Smooth muscle cell (in vitro differentiated cells): ENCODE measurements at regions not wholly inside any gene's neighbourhood (a gene's known extent, or its start where the extent isn't known, plus 50 kb on each side); places are given as distances from the start of the nearest gene placed in this dataset.
"Not testable (repeated sequence)": the region's sequence is repeated elsewhere in the genome, so short reads cannot be mapped to it uniquely, and the experiment has no call there.

ENCODE experiments used
- DNase-seq: peaks from one replicate; lab custom pipeline; 2025; ENCODE audit not compliant: unreplicated experiment; lab: John Stamatoyannopoulos, UW
- H2AFZ ChIP-seq: fragments of 200-600 bp; sonication (generic); 2 replicates; pipeline ENCODE4 v1.6.0; 2016; ENCODE audit warnings: antibody characterized with exemption, low read depth, mild to moderate bottlenecking
- H3F3A ChIP-seq: fragments of 200-600 bp; sonication (generic); 2 replicates; pipeline ENCODE4 v1.6.0; 2017; ENCODE audit warnings: antibody characterized with exemption, low read depth
- H3K27ac ChIP-seq: fragments of 200-600 bp; sonication (generic); 2 replicates; pipeline ENCODE4 v1.5.1; 2016; ENCODE audit warnings: low read depth, mild to moderate bottlenecking
- H3K27me3 ChIP-seq: fragments of 200-600 bp; sonication (generic); 2 replicates; pipeline ENCODE4 v1.6.1; 2016; ENCODE audit warnings: low read depth, mild to moderate bottlenecking
- H3K36me3 ChIP-seq: fragments of 200-600 bp; sonication (generic); 2 replicates; pipeline ENCODE4 v1.5.1; 2016; ENCODE audit warnings: low read depth
- H3K4me1 ChIP-seq: fragments of 200-600 bp; sonication (generic); 2 replicates; pipeline ENCODE4 v1.5.1; 2016; ENCODE audit warnings: low read depth
- H3K4me2 ChIP-seq: fragments of 200-600 bp; sonication (generic); 2 replicates; pipeline ENCODE4 v1.6.0; 2016; ENCODE audit warnings: mild to moderate bottlenecking
- H3K4me3 ChIP-seq: fragments of 200-600 bp; sonication (generic); 2 replicates; pipeline ENCODE4 v1.5.1; 2016; ENCODE audit warnings: mild to moderate bottlenecking
- H3K79me2 ChIP-seq: fragments of 200-600 bp; sonication (generic); 2 replicates; pipeline ENCODE4 v1.6.0; 2016; ENCODE audit warnings: low read depth, mild to moderate bottlenecking
- H3K9ac ChIP-seq: fragments of 200-600 bp; sonication (generic); 2 replicates; pipeline ENCODE4 v1.6.0; 2016; ENCODE audit warnings: low read depth
- H3K9me3 ChIP-seq: fragments of 200-600 bp; sonication (generic); replicated peaks from 2 replicates; pipeline ENCODE4 v1.5.1; 2016; ENCODE audit warnings: low read depth
- H4K20me1 ChIP-seq: fragments of 200-600 bp; sonication (generic); 2 replicates; pipeline ENCODE4 v1.6.0; 2016; ENCODE audit warnings: low read depth
- CTCF ChIP-seq: fragments of 200-600 bp; sonication (generic); IDR thresholded peaks from 2 replicates; pipeline ENCODE4 v1.5.1; 2017; ENCODE audit warnings: borderline replicate concordance, mild to moderate bottlenecking, antibody characterized with exemption; ENCODE audit not compliant: insufficient read depth, poor library complexity, severe bottlenecking
- WGBS: methylation state at CpG from one replicate; pipeline ENCODE4 v1.1.7; 2016; ENCODE audit warnings: low lambda C conversion rate; 5-methylcytosine and 5-hydroxymethylcytosine counted together

GRCh38 chr4:164251257-164251656 lies 502.7 kb upstream of the SMIM31 start:
- 88% methylated on average over 7 of the region's 7 CpGs for WGBS
- H3K27me3 ChIP-seq, result no peaks in the 10 kb centered on the region
- H3K9ac ChIP-seq, result no peak overlapping the region
- H3K36me3 ChIP-seq, result no peaks in the 10 kb centered on the region
- H3K79me2 ChIP-seq, result no peaks in the 10 kb centered on the region
- no peaks in the 10 kb centered on the region for H3F3A ChIP-seq
- H3K9me3 ChIP-seq, result no peaks in the 10 kb centered on the region
- no peaks in the 10 kb centered on the region for H4K20me1 ChIP-seq
- no peak overlapping the region for H3K4me3 ChIP-seq
- TF ChIP-seq CTCF, result no peak
- peaks cover 19% of the 10 kb centered on the region for H3K4me1 ChIP-seq
- no peak overlapping the region for H3K4me2 ChIP-seq
- no peak overlapping the region for H3K27ac ChIP-seq
- no peak for DNase-seq
- H2AFZ ChIP-seq, result no peak overlapping the region

GRCh38 chr4:164252286-164252685 lies 501.6 kb upstream of the SMIM31 start:
- no peak overlapping the region for H3K27ac ChIP-seq
- no peak overlapping the region for H3K4me3 ChIP-seq
- H3K9ac ChIP-seq, result no peak overlapping the region
- H3K36me3 ChIP-seq, result no peaks in the 10 kb centered on the region
- TF ChIP-seq CTCF, result no peak
- H4K20me1 ChIP-seq, result no peaks in the 10 kb centered on the region
- peaks cover 19% of the 10 kb centered on the region for H3K4me1 ChIP-seq
- H3K79me2 ChIP-seq, result no peaks in the 10 kb centered on the region
- no peaks in the 10 kb centered on the region for H3K27me3 ChIP-seq
- no peaks in the 10 kb centered on the region for H3F3A ChIP-seq
- H2AFZ ChIP-seq, result peak overlapping the region; percentile 76
- H3K9me3 ChIP-seq, result no peaks in the 10 kb centered on the region
- 0% methylated on average over 1 of the region's 1 CpG for WGBS
- no peak overlapping the region for H3K4me2 ChIP-seq
- DNase-seq, result no peak

- Histone ChIP-seq H3K9me3 (no peaks in the 10 kb centered on the region), H3K27me3 (no peaks in the 10 kb centered on the region), H3K4me1 (no peaks in the 10 kb centered on the region), H3K4me3 (no peak overlapping the region), H4K20me1 (no peaks in the 10 kb centered on the region), H3F3A (no peaks in the 10 kb centered on the region), H3K27ac (no peak overlapping the region), H3K9ac (no peak overlapping the region), H2AFZ (no peak overlapping the region), H3K4me2 (no peak overlapping the region), H3K79me2 (no peaks in the 10 kb centered on the region), H3K36me3 (no peaks in the 10 kb centered on the region)
- 75% methylated on average over 2 of the region's 2 CpGs for WGBS
- no peak for DNase-seq
- no peak for TF ChIP-seq CTCF
These were observed 492.1 kb upstream of the SMIM31 start for GRCh38 chr4:164261831-164262230.

- H3K79me2 ChIP-seq, H2AFZ ChIP-seq, H3K4me1 ChIP-seq, H3K36me3 ChIP-seq, H3K9ac ChIP-seq, H3K4me2 ChIP-seq, H3K27me3 ChIP-seq, H3K9me3 ChIP-seq, H3K27ac ChIP-seq, H4K20me1 ChIP-seq, H3F3A ChIP-seq, H3K4me3 ChIP-seq, DNase-seq: not testable (repeated sequence)
- 84% methylated on average over 1 of the region's 1 CpG for WGBS
These were observed 491.4 kb upstream of the SMIM31 start for GRCh38 chr4:164262508-164262907.

- not testable (repeated sequence) for H3K4me2 ChIP-seq, H3K27me3 ChIP-seq, H3K4me3 ChIP-seq, H3K4me1 ChIP-seq, H3K27ac ChIP-seq, H3K36me3 ChIP-seq, H2AFZ ChIP-seq, DNase-seq, H3K9me3 ChIP-seq, H4K20me1 ChIP-seq, H3K9ac ChIP-seq, H3K79me2 ChIP-seq, H3F3A ChIP-seq
- WGBS, result 54% methylated on average over 2 of the region's 2 CpGs
These were observed 476.5 kb upstream of the SMIM31 start for GRCh38 chr4:164277414-164277813.
